Right lobe of liver (tissue), 4 donors: ENCODE measurements at regions not wholly inside any gene's neighbourhood (a gene's known extent, or its start where the extent isn't known, plus 50 kb on each side); places are given as distances from the start of the nearest gene placed in this dataset.

Experiments
- CTCF ChIP-seq, 4 donors: fragments of 200-600 bp in 3 of 4; fragments of 450-650 bp in 1 of 4; IDR thresholded peaks; one replicate each; pipeline versions ENCODE4 v1.5.1 to v1.8.0; 2016 to 2022; ENCODE audit warnings: antibody characterized with exemption in 4 of 4, mild to moderate bottlenecking in 2 of 4
- POLR2A ChIP-seq: fragments of 450-650 bp; IDR thresholded peaks from one replicate; pipeline ENCODE4 v1.6.1; 2017; ENCODE audit warnings: antibody characterized with exemption, mild to moderate bottlenecking
- donor health status: DM: no; HTN: no; CAD: no.
- donor health status: DM: no; HTN: no; CAD: no.
- donor health status: DM: no; HTN: yes; CAD: no.

GRCh38 chr22:44412136-44412731 is 85.8 kb downstream of the RTL6 start:
- no peak for TF ChIP-seq POLR2A
- TF ChIP-seq CTCF (IDR thresholded peaks at IDR 0.05) = no peak
